PC-9 (cell line): ENCODE measurements at regions not wholly inside any gene's neighbourhood (a gene's known extent, or its start where the extent isn't known, plus 50 kb on each side); places are given as distances from the start of the nearest gene placed in this dataset.

Source experiments
- BruUV-seq: library from RNA; stranded (reverse); fragments of 400-500 nt; replicated peaks from 2 replicates; lab custom pipeline; 2021; lab: Mats Ljungman, UMichigan
- CTCF ChIA-PET: fragments of 300-600 bp; sonication (Branson Sonifier 250); formaldehyde crosslinking; loops from one replicate; lab custom pipeline; 2022; ENCODE audit warnings: antibody characterized with exemption; lab: Charles Lee
- POLR2A ChIA-PET: fragments of 300-600 bp; sonication (Branson Sonifier 250); formaldehyde crosslinking; loops from one replicate; lab custom pipeline; 2022; ENCODE audit warnings: antibody characterized with exemption; ENCODE audit not compliant: unreplicated experiment; lab: Charles Lee
- DNase-seq, 2 experiments: peaks; one replicate each; pipeline versions ENCODE4 v3.0.0 to v3.0.0-alpha.2; 2015 to 2022; ENCODE audit warnings: mixed read lengths in 1 of 2
- H2AFZ ChIP-seq: fragments of 200-600 bp; sonication (generic); 2 replicates; pipeline ENCODE4 v1.8.1; 2017; ENCODE audit warnings: antibody characterized with exemption
- H3F3A ChIP-seq: fragments of 200-600 bp; sonication (generic); 2 replicates; pipeline ENCODE4 v1.8.1; 2017; ENCODE audit warnings: antibody characterized with exemption, mild to moderate bottlenecking, low read depth; ENCODE audit not compliant: insufficient read depth
- H3K27ac ChIP-seq: fragments of 200-600 bp; sonication (generic); 2 replicates; pipeline ENCODE4 v1.6.1; 2016; ENCODE audit warnings: mixed run types
- H3K27me3 ChIP-seq: fragments of 200-600 bp; sonication (generic); 2 replicates; pipeline ENCODE4 v1.6.1; 2016; ENCODE audit warnings: low read depth, mixed run types; ENCODE audit not compliant: insufficient read depth
- H3K36me3 ChIP-seq: fragments of 200-600 bp; sonication (generic); 2 replicates; pipeline ENCODE4 v1.6.1; 2016; ENCODE audit warnings: low read depth, mixed run types
- H3K4me1 ChIP-seq: fragments of 200-600 bp; sonication (generic); replicated peaks from 2 replicates; pipeline ENCODE4 v1.6.1; 2016; ENCODE audit warnings: mixed run types; ENCODE audit not compliant: insufficient read depth
- H3K4me2 ChIP-seq: fragments of 200-600 bp; sonication (generic); 2 replicates; pipeline ENCODE4 v1.6.1; 2017; ENCODE audit warnings: mixed run types
- H3K4me3 ChIP-seq: fragments of 200-600 bp; sonication (generic); 2 replicates; pipeline ENCODE4 v1.6.1; 2016; ENCODE audit warnings: mixed run types
- H3K79me2 ChIP-seq: fragments of 200-600 bp; sonication (generic); 2 replicates; pipeline ENCODE4 v1.6.1; 2017; ENCODE audit warnings: low read depth, mixed run types
- H3K9me2 ChIP-seq: fragments of 200-600 bp; sonication (generic); 2 replicates; pipeline ENCODE4 v1.8.1; 2017; ENCODE audit warnings: mild to moderate bottlenecking; ENCODE audit not compliant: insufficient read depth
- H3K9me3 ChIP-seq: fragments of 200-600 bp; sonication (generic); 2 replicates; pipeline ENCODE4 v1.8.1; 2016; ENCODE audit warnings: low read depth; ENCODE audit not compliant: insufficient read depth
- H4K20me1 ChIP-seq: fragments of 200-600 bp; sonication (generic); 2 replicates; pipeline ENCODE4 v1.8.1; 2017; ENCODE audit not compliant: insufficient read depth
- EZH2 ChIP-seq: fragments of 200-600 bp; sonication (generic); IDR thresholded peaks from 2 replicates; pipeline ENCODE4 v1.8.0; 2017; ENCODE audit warnings: antibody characterized with exemption, low read depth
- intact Hi-C: fragments of 100-400 bp; cut with micrococcal nuclease; formaldehyde crosslinking; loops from one replicate; pipeline ENCODE4 v1.10.0; 2022; ENCODE audit not compliant: unreplicated experiment
- TF ChIP-seq, protein P1 (sequence below): fragments of 200-600 bp; sonication (generic); conservative IDR thresholded peaks from 2 replicates; pipeline ENCODE4 v1.6.1; 2017; ENCODE audit warnings: mixed run types, antibody characterized with exemption, mild to moderate bottlenecking, moderate library complexity

DNA sequence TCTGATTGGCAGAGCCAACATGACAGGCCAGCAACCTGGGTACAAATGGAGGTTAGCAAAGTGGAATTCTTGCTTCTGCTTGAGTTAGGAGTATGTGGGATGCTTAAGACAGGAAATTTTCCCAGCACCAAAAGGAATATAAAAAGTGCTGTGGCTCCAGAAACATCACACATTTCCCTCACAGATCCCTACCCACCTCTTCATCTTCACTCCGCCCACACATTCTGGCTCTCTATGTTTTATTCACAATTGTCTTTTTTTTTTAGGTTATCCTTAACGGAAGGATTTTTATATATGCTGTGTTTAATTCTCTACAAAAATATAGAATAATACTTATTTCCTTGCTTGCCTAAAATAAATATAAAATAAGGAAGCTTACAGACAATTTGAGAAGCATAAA is 563.3 kb upstream of the HS3ST5 start:
- Histone ChIP-seq H3K27ac (no peak overlapping the region), H3F3A (no peaks in the 10 kb centered on the region), H3K4me3 (no peak overlapping the region), H3K79me2 (no peaks in the 10 kb centered on the region), H3K4me2 (no peak overlapping the region), H2AFZ (no peak overlapping the region), H3K9me3 (no peaks in the 10 kb centered on the region), H3K4me1 (no peaks in the 10 kb centered on the region), H3K9me2 (no peaks in the 10 kb centered on the region; the same call in 1 of the 2 replicates), H3K36me3 (no peaks in the 10 kb centered on the region), H3K27me3 (no peaks in the 10 kb centered on the region), H4K20me1 (no peaks in the 10 kb centered on the region)
- no peak for DNase-seq
- TF ChIP-seq EZH2 = no peak
- TF ChIP-seq, protein P1, sequence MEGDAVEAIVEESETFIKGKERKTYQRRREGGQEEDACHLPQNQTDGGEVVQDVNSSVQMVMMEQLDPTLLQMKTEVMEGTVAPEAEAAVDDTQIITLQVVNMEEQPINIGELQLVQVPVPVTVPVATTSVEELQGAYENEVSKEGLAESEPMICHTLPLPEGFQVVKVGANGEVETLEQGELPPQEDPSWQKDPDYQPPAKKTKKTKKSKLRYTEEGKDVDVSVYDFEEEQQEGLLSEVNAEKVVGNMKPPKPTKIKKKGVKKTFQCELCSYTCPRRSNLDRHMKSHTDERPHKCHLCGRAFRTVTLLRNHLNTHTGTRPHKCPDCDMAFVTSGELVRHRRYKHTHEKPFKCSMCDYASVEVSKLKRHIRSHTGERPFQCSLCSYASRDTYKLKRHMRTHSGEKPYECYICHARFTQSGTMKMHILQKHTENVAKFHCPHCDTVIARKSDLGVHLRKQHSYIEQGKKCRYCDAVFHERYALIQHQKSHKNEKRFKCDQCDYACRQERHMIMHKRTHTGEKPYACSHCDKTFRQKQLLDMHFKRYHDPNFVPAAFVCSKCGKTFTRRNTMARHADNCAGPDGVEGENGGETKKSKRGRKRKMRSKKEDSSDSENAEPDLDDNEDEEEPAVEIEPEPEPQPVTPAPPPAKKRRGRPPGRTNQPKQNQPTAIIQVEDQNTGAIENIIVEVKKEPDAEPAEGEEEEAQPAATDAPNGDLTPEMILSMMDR = no peak
- BruUV-seq = no TSS peak
- POLR2A ChIA-PET = no interaction called here
- CTCF ChIA-PET = no interaction called here
- intact Hi-C loops = no loop called here

DNA sequence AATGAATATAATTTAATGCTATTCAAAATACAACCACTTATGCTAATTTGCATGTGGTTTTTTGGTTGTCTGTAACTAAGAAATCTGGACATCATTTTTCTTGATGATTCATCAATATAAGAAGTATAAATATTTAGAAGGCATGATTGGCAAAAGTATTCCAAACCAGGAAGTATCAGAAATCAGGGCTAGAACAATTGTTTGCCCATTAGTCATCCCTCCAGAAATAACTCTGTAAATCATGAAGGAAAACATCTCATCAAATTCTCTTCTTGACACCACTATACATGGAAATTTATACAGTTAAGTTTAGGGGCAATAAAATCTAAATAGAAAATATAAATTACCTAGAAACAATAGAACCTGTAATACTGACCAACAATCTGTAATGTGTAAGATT is 554.7 kb upstream of the HS3ST5 start:
- Histone ChIP-seq H3K79me2 (no peaks in the 10 kb centered on the region), H3K9me3 (no peaks in the 10 kb centered on the region), H3K4me3 (no peak overlapping the region), H4K20me1 (no peaks in the 10 kb centered on the region), H2AFZ (no peak overlapping the region), H3K9me2 (no peaks in the 10 kb centered on the region; the same call in 1 of the 2 replicates), H3F3A (no peaks in the 10 kb centered on the region), H3K4me1 (0 out of 2 replicates have a peak, but pooled peaks cover 7% of the 10 kb centered on the region), H3K36me3 (no peaks in the 10 kb centered on the region), H3K27ac (no peak overlapping the region), H3K4me2 (no peak overlapping the region), H3K27me3 (no peaks in the 10 kb centered on the region)
- intact Hi-C loops = no loop called here
- ChIA-PET CTCF (no interaction called here), POLR2A (no interaction called here)
- TF ChIP-seq, protein P1 = no peak
- no peak for TF ChIP-seq EZH2
- DNase-seq = peak in 1 of 2 experiments; percentile 69
- BruUV-seq = no TSS peak

DNA sequence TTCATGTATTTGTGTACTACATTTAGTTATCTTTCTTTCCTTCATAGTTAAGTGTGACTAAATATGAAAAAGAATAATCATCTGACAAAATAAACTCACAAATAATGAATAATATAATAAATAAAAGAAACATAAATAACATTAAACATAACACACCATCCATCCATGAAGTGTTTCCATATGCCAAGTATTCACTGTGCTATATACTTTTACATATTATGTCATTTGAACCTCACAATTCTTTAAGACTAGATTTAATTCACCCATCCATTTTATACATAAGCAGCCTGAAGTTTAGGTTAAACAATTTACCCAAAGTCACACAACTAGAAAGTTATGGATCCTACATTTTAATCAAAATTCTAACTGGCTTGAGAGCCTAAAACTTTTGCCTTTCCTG is 549.4 kb upstream of the HS3ST5 start:
- Histone ChIP-seq H3K36me3 (no peaks in the 10 kb centered on the region), H3K27ac (no peak overlapping the region), H3K4me2 (no peak overlapping the region), H3K4me3 (no peak overlapping the region), H3K9me3 (no peaks in the 10 kb centered on the region), H4K20me1 (no peaks in the 10 kb centered on the region), H3K4me1 (no peaks in the 10 kb centered on the region), H2AFZ (no peak overlapping the region), H3F3A (no peaks in the 10 kb centered on the region), H3K27me3 (no peaks in the 10 kb centered on the region), H3K79me2 (no peaks in the 10 kb centered on the region), H3K9me2 (no peaks in the 10 kb centered on the region)
- intact Hi-C loops = no loop called here
- ChIA-PET CTCF (no interaction called here), POLR2A (no interaction called here)
- TF ChIP-seq, protein P1 = no peak
- no peak for TF ChIP-seq EZH2
- no TSS peak for BruUV-seq
- no peak for DNase-seq
